Gastrocnemius medialis (tissue), 4 donors: ENCODE measurements at regions not wholly inside any gene's neighbourhood (a gene's known extent, or its start where the extent isn't known, plus 50 kb on each side); places are given as distances from the start of the nearest gene placed in this dataset.

Experiments used
- CTCF ChIP-seq, 5 experiments: fragments of 450-650 bp in 3 of 5; fragments of 200-600 bp in 2 of 5; sonication (generic) in 2 of 5; IDR thresholded peaks in 4 of 5; conservative IDR thresholded peaks in 1 of 5; 1 replicate in 4 of 5; 2 replicates in 1 of 5; pipeline ENCODE4 v1.5.1; 2016 to 2019; ENCODE audit warnings: antibody characterized with exemption in 5 of 5, mild to moderate bottlenecking in 3 of 5, moderate library complexity in 3 of 5
- POLR2A ChIP-seq, 2 donors: fragments of 450-650 bp; IDR thresholded peaks; one replicate each; pipeline ENCODE4 v1.6.1; 2017; ENCODE audit warnings: antibody characterized with exemption in 2 of 2, mild to moderate bottlenecking in 2 of 2, moderate library complexity in 2 of 2

DNA sequence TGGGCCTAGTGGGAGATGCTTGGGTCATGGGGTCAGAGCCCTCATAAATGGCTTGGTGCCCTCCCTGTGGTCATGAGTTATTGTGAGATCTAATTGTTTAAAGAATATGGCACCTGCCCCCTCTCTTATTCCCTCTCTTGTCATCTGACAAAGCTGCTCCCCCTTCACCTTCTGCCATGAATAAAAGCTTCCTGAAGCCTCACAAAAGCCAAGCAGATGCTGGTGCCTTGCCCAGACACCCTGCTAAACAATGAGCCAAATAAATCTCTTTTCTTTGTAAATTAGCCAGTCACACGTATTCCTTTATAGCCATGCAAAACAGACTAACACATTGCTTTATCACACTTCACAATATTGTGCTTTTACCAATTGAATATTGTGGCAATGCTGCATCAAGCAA is 82.8 kb upstream of the PDE4D start:
- TF ChIP-seq CTCF (IDR thresholded peaks at IDR 0.05 in 4 of 5, conservative IDR thresholded peaks at IDR 0.05 in 1 of 5) (no peak), POLR2A (IDR thresholded peaks at IDR 0.05) (no peak)
